Astrocyte (in vitro differentiated cells and primary cell): ENCODE measurements at regions not wholly inside any gene's neighbourhood (a gene's known extent, or its start where the extent isn't known, plus 50 kb on each side); places are given as distances from the start of the nearest gene placed in this dataset.

ENCODE experiments used
- DNase-seq: peaks from one replicate; pipeline ENCODE4 v3.0.0-alpha.2; 2010; ENCODE audit warnings: low read depth
- FAIRE-seq: peaks from 2 replicates; lab custom pipeline; 2011; peaks lifted over from hg19 to GRCh38; lab: Jason Lieb, UNC
- H2AFZ ChIP-seq: 2 replicates; pipeline ENCODE4 v1.6.0; 2012; ENCODE audit warnings: low read depth, low read length, inconsistent platforms
- H3K27ac ChIP-seq: 2 replicates; pipeline ENCODE4 v1.5.1; 2011; ENCODE audit warnings: low read depth, low read length, inconsistent platforms
- H3K27me3 ChIP-seq: 2 replicates; pipeline ENCODE4 v1.6.0; 2011; ENCODE audit warnings: low read length, inconsistent platforms; ENCODE audit not compliant: insufficient read depth
- H3K36me3 ChIP-seq: 2 replicates; pipeline ENCODE4 v1.5.1; 2011; ENCODE audit warnings: low read length, inconsistent platforms; ENCODE audit not compliant: insufficient read depth
- H3K4me1 ChIP-seq: 2 replicates; pipeline ENCODE4 v1.5.1; 2011; ENCODE audit warnings: low read length, inconsistent platforms; ENCODE audit not compliant: insufficient read depth
- H3K4me2 ChIP-seq: 2 replicates; pipeline ENCODE4 v1.6.0; 2012; ENCODE audit warnings: low read length, inconsistent platforms
- H3K4me3 ChIP-seq: 2 replicates; pipeline ENCODE4 v1.5.1; 2011; ENCODE audit warnings: low read depth, mild to moderate bottlenecking, low read length, inconsistent platforms; ENCODE audit not compliant: insufficient read depth
- H3K79me2 ChIP-seq: 2 replicates; pipeline ENCODE4 v1.6.0; 2012; ENCODE audit warnings: mild to moderate bottlenecking, low read length, inconsistent platforms; ENCODE audit not compliant: insufficient read depth
- H3K9ac ChIP-seq: 2 replicates; pipeline ENCODE4 v1.6.0; 2012; ENCODE audit warnings: mild to moderate bottlenecking, low read length, inconsistent platforms
- H3K9me3 ChIP-seq: 2 replicates; pipeline ENCODE4 v1.5.1; 2012; ENCODE audit warnings: low read depth, mild to moderate bottlenecking, low read length, inconsistent platforms; ENCODE audit not compliant: insufficient read depth
- H4K20me1 ChIP-seq: 2 replicates; pipeline ENCODE4 v1.6.0; 2012; ENCODE audit warnings: low read length, inconsistent platforms; ENCODE audit not compliant: insufficient read depth
- H3K27ac Mint-ChIP-seq: one replicate; pipeline ENCODE4 v1.8.0; 2021; ENCODE audit warnings: mild to moderate bottlenecking, mixed read lengths; ENCODE audit not compliant: unreplicated experiment
- H3K27me3 Mint-ChIP-seq: one replicate; pipeline ENCODE4 v1.8.0; 2021; ENCODE audit warnings: low read depth, mixed read lengths; ENCODE audit not compliant: unreplicated experiment
- H3K36me3 Mint-ChIP-seq: one replicate; pipeline ENCODE4 v1.8.0; 2021; ENCODE audit warnings: low read depth, mixed read lengths; ENCODE audit not compliant: unreplicated experiment
- H3K4me1 Mint-ChIP-seq: one replicate; pipeline ENCODE4 v1.8.0; 2021; ENCODE audit warnings: low read depth, mixed read lengths; ENCODE audit not compliant: unreplicated experiment
- H3K4me3 Mint-ChIP-seq: one replicate; pipeline ENCODE4 v1.8.0; 2021; ENCODE audit warnings: mild to moderate bottlenecking, moderate library complexity, mixed read lengths; ENCODE audit not compliant: unreplicated experiment
- H3K9me3 Mint-ChIP-seq: one replicate; pipeline ENCODE4 v1.8.0; 2021; ENCODE audit warnings: mild to moderate bottlenecking, mixed read lengths; ENCODE audit not compliant: unreplicated experiment
- EZH2 ChIP-seq: IDR thresholded peaks from 2 replicates; pipeline ENCODE4 v1.6.1; 2012; ENCODE audit warnings: mild to moderate bottlenecking, low read length, inconsistent platforms; ENCODE audit not compliant: insufficient read depth
- TF ChIP-seq, protein P1 (sequence below): IDR thresholded peaks from 2 replicates; pipeline ENCODE4 v1.5.1; 2011; ENCODE audit warnings: low read depth, mild to moderate bottlenecking, inconsistent platforms, low read length, moderate library complexity; ENCODE audit not compliant: insufficient read depth

DNA sequence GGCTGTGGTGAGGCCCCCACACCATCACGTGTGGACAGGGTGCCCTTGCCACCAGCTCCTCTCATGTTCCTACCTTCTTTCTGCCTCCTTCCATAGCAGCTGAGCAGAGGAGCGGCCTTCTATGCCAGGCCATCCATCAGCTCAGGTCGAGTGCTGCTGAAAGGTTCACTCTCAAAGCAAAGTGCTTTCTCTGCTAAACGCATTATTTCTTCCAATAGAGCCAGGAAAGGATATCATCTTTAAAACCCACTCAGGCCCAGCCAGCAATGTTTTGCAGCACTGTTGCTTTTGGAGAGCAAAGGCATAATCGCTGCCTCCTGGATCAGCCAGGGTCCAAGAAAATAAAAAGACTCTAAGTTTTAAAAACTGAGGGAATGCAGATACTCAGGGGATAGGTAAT lies 54.9 kb upstream of the GPRC5B start:
- H3K4me1 Mint-ChIP-seq: no peaks in the 10 kb centered on the region
- no peak for TF ChIP-seq EZH2
- TF ChIP-seq, protein P1, sequence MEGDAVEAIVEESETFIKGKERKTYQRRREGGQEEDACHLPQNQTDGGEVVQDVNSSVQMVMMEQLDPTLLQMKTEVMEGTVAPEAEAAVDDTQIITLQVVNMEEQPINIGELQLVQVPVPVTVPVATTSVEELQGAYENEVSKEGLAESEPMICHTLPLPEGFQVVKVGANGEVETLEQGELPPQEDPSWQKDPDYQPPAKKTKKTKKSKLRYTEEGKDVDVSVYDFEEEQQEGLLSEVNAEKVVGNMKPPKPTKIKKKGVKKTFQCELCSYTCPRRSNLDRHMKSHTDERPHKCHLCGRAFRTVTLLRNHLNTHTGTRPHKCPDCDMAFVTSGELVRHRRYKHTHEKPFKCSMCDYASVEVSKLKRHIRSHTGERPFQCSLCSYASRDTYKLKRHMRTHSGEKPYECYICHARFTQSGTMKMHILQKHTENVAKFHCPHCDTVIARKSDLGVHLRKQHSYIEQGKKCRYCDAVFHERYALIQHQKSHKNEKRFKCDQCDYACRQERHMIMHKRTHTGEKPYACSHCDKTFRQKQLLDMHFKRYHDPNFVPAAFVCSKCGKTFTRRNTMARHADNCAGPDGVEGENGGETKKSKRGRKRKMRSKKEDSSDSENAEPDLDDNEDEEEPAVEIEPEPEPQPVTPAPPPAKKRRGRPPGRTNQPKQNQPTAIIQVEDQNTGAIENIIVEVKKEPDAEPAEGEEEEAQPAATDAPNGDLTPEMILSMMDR: no peak
- DNase-seq (no peak), FAIRE-seq (no peak)
- no peak overlapping the region for H3K4me3 Mint-ChIP-seq
- peaks cover 2% of the 10 kb centered on the region for H3K27me3 Mint-ChIP-seq
- Histone ChIP-seq H3K4me3 (no peak overlapping the region), H3K36me3 (no peaks in the 10 kb centered on the region), H3K27ac (no peak overlapping the region), H3K9ac (no peak overlapping the region), H3K27me3 (no peaks in the 10 kb centered on the region), H3K4me2 (no peak overlapping the region), H2AFZ (no peak overlapping the region), H3K79me2 (no peaks in the 10 kb centered on the region), H4K20me1 (no peaks in the 10 kb centered on the region), H3K9me3 (no peaks in the 10 kb centered on the region), H3K4me1 (no peaks in the 10 kb centered on the region)
- H3K9me3 Mint-ChIP-seq: no peaks in the 10 kb centered on the region
- H3K36me3 Mint-ChIP-seq: no peaks in the 10 kb centered on the region
- no peak overlapping the region for H3K27ac Mint-ChIP-seq

DNA sequence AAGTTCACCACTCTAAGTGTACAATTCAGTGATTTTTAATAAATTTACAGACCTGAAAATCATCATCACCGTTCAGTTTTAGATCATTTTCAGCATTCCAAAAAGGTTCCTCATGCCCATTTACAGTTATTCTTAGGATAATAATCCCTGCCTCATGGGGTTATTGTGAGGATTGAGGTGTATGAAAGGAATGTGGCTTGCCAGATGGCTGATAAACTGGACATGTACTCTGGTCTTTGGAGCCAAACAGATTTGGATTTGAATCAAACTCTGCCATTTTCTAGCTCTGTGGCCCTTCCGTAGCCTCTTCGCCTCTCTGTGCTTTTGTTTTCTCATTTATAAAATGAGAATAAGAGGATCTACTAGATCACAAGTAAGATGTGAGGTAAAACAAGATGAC lies 53.9 kb upstream of the GPRC5B start:
- H3K27me3 Mint-ChIP-seq: peaks cover 5% of the 10 kb centered on the region
- Histone ChIP-seq H2AFZ (no peak overlapping the region), H3K4me2 (no peak overlapping the region), H3K4me3 (no peak overlapping the region), H3K9ac (no peak overlapping the region), H3K27me3 (no peaks in the 10 kb centered on the region), H3K4me1 (no peaks in the 10 kb centered on the region), H3K9me3 (no peaks in the 10 kb centered on the region), H3K27ac (no peak overlapping the region), H3K36me3 (no peaks in the 10 kb centered on the region), H4K20me1 (no peaks in the 10 kb centered on the region), H3K79me2 (no peaks in the 10 kb centered on the region)
- no peak overlapping the region for H3K27ac Mint-ChIP-seq
- H3K36me3 Mint-ChIP-seq: no peaks in the 10 kb centered on the region
- H3K9me3 Mint-ChIP-seq: peaks cover 2% of the 10 kb centered on the region
- no peak for TF ChIP-seq EZH2
- TF ChIP-seq, protein P1: no peak
- no peak overlapping the region for H3K4me3 Mint-ChIP-seq
- no peaks in the 10 kb centered on the region for H3K4me1 Mint-ChIP-seq
- DNase-seq (no peak), FAIRE-seq (no peak)

GRCh38 chr16:19936441-19936840 lies 51.8 kb upstream of the GPRC5B start:
- H3K9me3 ChIP-seq: no peaks in the 10 kb centered on the region
- no peaks in the 10 kb centered on the region for H3K79me2 ChIP-seq
- peaks cover 5% of the 10 kb centered on the region for H3K27me3 Mint-ChIP-seq
- TF ChIP-seq, protein P1: no peak
- no peak for TF ChIP-seq EZH2
- H3K4me1 Mint-ChIP-seq: no peaks in the 10 kb centered on the region
- DNase-seq: no peak
- no peaks in the 10 kb centered on the region for H3K27me3 ChIP-seq
- H3K4me1 ChIP-seq: no peaks in the 10 kb centered on the region
- no peaks in the 10 kb centered on the region for H4K20me1 ChIP-seq
- H3K36me3 ChIP-seq: no peaks in the 10 kb centered on the region
- no peak overlapping the region for H3K4me3 ChIP-seq
- no peak overlapping the region for H2AFZ ChIP-seq
- no peak for FAIRE-seq
- H3K27ac ChIP-seq: no peak overlapping the region
- no peak overlapping the region for H3K4me2 ChIP-seq
- H3K4me3 Mint-ChIP-seq: no peak overlapping the region
- H3K9me3 Mint-ChIP-seq: peaks cover 2% of the 10 kb centered on the region
- H3K9ac ChIP-seq: no peak overlapping the region
- no peak overlapping the region for H3K27ac Mint-ChIP-seq
- H3K36me3 Mint-ChIP-seq: no peaks in the 10 kb centered on the region
